HFFc6 (cell line): ENCODE measurements at regions not wholly inside any gene's neighbourhood (a gene's known extent, or its start where the extent isn't known, plus 50 kb on each side); places are given as distances from the start of the nearest gene placed in this dataset.

Source experiments
- DNase-seq: peaks from one replicate; pipeline ENCODE4 v3.0.0-alpha.2; 2018
- H3K27ac Mint-ChIP-seq: 2 replicates; pipeline ENCODE4 v1.8.0; 2020; ENCODE audit warnings: mild to moderate bottlenecking, mixed read lengths
- H3K27me3 Mint-ChIP-seq: 2 replicates; pipeline ENCODE4 v1.8.0; 2021; ENCODE audit warnings: mild to moderate bottlenecking, moderate library complexity, mixed read lengths; ENCODE audit not compliant: insufficient read depth
- H3K36me3 Mint-ChIP-seq: 2 replicates; pipeline ENCODE4 v1.8.0; 2021; ENCODE audit warnings: low read depth, mixed read lengths
- H3K4me1 Mint-ChIP-seq: 2 replicates; pipeline ENCODE4 v1.8.0; 2020; ENCODE audit warnings: low read depth, mixed read lengths
- H3K4me3 Mint-ChIP-seq: 2 replicates; pipeline ENCODE4 v1.8.0; 2020; ENCODE audit warnings: mild to moderate bottlenecking, moderate library complexity, mixed read lengths
- H3K9me3 Mint-ChIP-seq: 2 replicates; pipeline ENCODE4 v1.8.0; 2020; ENCODE audit warnings: mild to moderate bottlenecking, mixed read lengths
- TF ChIP-seq, protein P1 (sequence below): fragments of 200-600 bp; sonication (generic); IDR thresholded peaks from 2 replicates; pipeline ENCODE4 v1.5.0; 2021; ENCODE audit warnings: antibody characterized with exemption, mild to moderate bottlenecking

GRCh38 chr9:88789785-88790184 lies 201.5 kb upstream of the S1PR3 start:
- H3K27me3 Mint-ChIP-seq = no peaks in the 10 kb centered on the region; the same call in none of the 2 replicates
- TF ChIP-seq, protein P1, sequence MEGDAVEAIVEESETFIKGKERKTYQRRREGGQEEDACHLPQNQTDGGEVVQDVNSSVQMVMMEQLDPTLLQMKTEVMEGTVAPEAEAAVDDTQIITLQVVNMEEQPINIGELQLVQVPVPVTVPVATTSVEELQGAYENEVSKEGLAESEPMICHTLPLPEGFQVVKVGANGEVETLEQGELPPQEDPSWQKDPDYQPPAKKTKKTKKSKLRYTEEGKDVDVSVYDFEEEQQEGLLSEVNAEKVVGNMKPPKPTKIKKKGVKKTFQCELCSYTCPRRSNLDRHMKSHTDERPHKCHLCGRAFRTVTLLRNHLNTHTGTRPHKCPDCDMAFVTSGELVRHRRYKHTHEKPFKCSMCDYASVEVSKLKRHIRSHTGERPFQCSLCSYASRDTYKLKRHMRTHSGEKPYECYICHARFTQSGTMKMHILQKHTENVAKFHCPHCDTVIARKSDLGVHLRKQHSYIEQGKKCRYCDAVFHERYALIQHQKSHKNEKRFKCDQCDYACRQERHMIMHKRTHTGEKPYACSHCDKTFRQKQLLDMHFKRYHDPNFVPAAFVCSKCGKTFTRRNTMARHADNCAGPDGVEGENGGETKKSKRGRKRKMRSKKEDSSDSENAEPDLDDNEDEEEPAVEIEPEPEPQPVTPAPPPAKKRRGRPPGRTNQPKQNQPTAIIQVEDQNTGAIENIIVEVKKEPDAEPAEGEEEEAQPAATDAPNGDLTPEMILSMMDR = no peak
- H3K36me3 Mint-ChIP-seq = no peaks in the 10 kb centered on the region
- no peak for DNase-seq
- no peak overlapping the region for H3K4me3 Mint-ChIP-seq
- no peak overlapping the region for H3K27ac Mint-ChIP-seq
- H3K4me1 Mint-ChIP-seq = peaks cover 29% of the 10 kb centered on the region
- no peaks in the 10 kb centered on the region for H3K9me3 Mint-ChIP-seq

DNA sequence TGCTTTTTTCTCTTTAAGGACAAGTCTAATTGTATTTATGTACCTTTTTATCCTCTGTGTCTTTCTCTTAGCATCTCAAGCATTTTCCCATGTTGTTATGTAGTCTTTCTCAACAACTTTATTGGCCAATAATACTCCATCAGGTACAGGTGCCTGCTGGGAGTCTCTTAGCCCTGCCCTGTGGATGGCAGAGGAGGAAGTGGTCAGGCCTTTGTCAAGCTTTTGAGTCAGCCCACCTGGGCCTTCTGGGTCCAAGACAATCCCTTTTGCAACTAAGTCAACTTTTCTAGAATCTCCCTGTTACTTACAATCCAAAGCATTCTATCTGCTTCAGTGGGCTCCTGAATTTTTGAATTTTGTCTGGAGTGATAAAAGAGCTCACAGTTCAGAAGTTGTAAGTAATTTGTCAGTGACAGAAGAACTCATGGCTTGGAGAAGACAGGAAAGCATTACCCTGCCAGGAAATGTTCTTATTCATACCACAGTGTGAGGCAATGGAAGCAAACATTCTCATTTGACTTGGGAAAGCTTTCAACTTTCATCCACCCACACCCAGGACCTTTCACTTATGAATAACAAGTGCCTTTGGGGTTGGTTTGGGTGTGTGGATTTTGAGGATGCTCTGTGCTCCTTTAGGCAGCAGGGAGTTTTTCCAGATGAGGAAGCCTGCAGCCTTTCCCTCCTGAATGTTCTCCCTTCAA lies 200.0 kb upstream of the S1PR3 start:
- Mint-ChIP-seq H3K27me3 (no peaks in the 10 kb centered on the region; the same call in none of the 2 replicates), H3K4me3 (no peak overlapping the region), H3K36me3 (no peaks in the 10 kb centered on the region), H3K9me3 (peaks cover 4% of the 10 kb centered on the region; the same call in 1 of the 2 replicates), H3K27ac (peak overlapping the region; percentile 35; the same call in 1 of the 2 replicates), H3K4me1 (peaks cover 29% of the 10 kb centered on the region)
- TF ChIP-seq, protein P1 = no peak
- peak; percentile 65 for DNase-seq

DNA sequence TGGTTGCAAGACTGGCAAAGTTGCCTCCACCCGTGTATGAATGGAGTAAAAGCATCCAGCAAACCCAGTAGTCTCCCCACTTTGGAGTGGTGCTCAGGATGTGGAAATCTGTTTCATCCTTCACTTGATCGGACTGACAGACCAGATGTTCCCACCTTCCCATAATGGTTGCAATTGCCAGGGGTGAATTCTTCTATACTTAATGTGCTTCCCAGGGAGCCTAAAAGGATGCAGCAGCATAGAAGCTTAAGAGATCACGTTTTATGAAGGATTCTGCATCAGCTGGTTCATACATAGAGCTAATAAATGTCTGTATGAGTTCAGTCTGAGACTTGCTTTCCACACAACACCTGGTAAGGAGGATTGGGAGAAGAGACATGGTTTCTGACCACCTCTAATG lies 198.8 kb upstream of the S1PR3 start:
- TF ChIP-seq, protein P1 = no peak
- Mint-ChIP-seq H3K4me1 (peaks cover 29% of the 10 kb centered on the region), H3K4me3 (no peak overlapping the region), H3K27me3 (no peaks in the 10 kb centered on the region; the same call in none of the 2 replicates), H3K27ac (no peak overlapping the region), H3K36me3 (no peaks in the 10 kb centered on the region), H3K9me3 (peaks cover 4% of the 10 kb centered on the region; the same call in 1 of the 2 replicates)
- DNase-seq = no peak

- H3K27ac Mint-ChIP-seq = no peak overlapping the region
- DNase-seq = no peak
- TF ChIP-seq, protein P1 = no peak
- no peaks in the 10 kb centered on the region for H3K27me3 Mint-ChIP-seq
- peaks cover 29% of the 10 kb centered on the region for H3K4me1 Mint-ChIP-seq
- peaks cover 4% of the 10 kb centered on the region; the same call in 1 of the 2 replicates for H3K9me3 Mint-ChIP-seq
- H3K36me3 Mint-ChIP-seq = no peaks in the 10 kb centered on the region
- no peak overlapping the region for H3K4me3 Mint-ChIP-seq
Measured at GRCh38 chr9:88794100-88794499, 197.2 kb upstream of the S1PR3 start.

GRCh38 chr9:88796947-88797346 lies 194.3 kb upstream of the S1PR3 start:
- no peak overlapping the region for H3K4me3 Mint-ChIP-seq
- TF ChIP-seq, protein P1 = no peak
- peaks cover 4% of the 10 kb centered on the region; the same call in 1 of the 2 replicates for H3K9me3 Mint-ChIP-seq
- H3K4me1 Mint-ChIP-seq = peaks cover 15% of the 10 kb centered on the region
- no peaks in the 10 kb centered on the region for H3K36me3 Mint-ChIP-seq
- DNase-seq = no peak
- no peaks in the 10 kb centered on the region; the same call in 1 of the 2 replicates for H3K27me3 Mint-ChIP-seq
- H3K27ac Mint-ChIP-seq = no peak overlapping the region
